HG03342 (cell line): ENCODE measurements at regions not wholly inside any gene's neighbourhood (a gene's known extent, or its start where the extent isn't known, plus 50 kb on each side); places are given as distances from the start of the nearest gene placed in this dataset.
"Not testable (repeated sequence)": the region's sequence is repeated elsewhere in the genome, so short reads cannot be mapped to it uniquely, and the experiment has no call there.

Experiments
- ATAC-seq: cut with Tn5 transposase; IDR thresholded peaks from one replicate; pipeline ENCODE4 v1.9.1; 2021; ENCODE audit warnings: mild to moderate bottlenecking, moderate library complexity; ENCODE audit not compliant: unreplicated experiment

DNA sequence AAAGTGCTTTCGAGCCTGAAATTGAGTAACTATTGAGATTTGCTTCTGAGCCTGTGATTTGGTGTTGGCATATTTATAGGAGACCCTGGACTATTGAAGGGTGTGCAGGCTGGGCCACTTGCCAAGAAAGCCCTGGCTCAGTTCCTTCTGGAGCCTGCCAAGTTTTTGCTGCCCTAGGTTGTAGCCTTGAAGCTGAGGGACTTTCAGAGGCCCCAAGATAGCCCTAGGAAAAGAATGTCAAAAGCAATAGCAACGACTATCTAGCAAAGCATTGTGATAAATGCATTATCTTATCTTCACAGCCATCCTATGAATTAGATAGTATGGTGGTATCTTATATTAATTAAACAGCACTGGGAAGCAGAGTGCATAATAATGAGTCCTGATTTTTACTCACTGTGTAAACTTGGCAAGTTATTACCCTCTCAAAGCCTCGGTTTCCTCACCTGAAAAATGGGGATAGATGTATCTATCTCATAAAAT, 473.7 kb upstream of the PODXL start:
- ATAC-seq = no peak

- ATAC-seq = no peak
These were observed 473.1 kb upstream of the PODXL start for GRCh38 chr7:132029369-132030085.

DNA sequence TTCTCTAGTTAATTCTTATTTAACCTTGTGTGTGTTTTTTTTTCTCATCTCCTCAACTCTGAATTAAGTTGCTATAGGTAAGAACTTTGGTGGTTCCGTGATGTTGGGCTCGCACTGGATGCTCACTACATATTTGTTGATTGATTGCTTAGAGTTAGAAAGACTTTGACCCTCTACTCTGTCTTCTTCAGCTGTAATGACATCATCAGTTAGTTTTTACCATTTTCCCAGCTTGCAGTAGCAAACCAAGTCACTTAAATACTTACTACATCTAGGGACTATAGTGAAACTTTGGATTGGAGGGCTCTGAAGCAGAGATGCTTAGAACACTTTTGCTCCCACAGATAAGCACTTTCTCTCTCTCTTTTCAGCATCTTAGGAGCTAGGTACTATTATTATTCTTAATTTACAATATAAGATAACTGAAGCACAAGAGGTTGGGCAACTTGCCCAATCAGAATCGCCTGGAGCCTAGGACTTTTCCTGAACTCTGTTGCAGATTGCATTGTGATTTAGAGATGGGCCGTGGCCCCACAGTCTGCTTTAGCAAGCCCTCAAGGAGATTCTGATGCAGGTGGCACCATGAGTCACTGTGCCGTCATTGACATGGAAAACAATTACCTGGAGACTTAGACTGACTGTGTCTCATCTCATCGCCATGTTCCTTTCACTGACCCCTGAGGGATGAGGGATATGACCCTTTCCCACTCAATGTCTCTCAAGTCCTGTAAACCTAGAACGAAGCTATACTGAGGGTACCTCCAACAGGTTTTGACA, 471.9 kb upstream of the PODXL start:
- no peak for ATAC-seq

- ATAC-seq = no peak
These were observed 467.9 kb upstream of the PODXL start for GRCh38 chr7:132024290-132024689.

GRCh38 chr7:132023466-132023865, 467.0 kb upstream of the PODXL start:
- ATAC-seq = no peak

- no peak for ATAC-seq
These were observed 465.8 kb upstream of the PODXL start for GRCh38 chr7:132022188-132022587.

- no peak for ATAC-seq
These were observed 463.3 kb upstream of the PODXL start for GRCh38 chr7:132019703-132020102.

- no peak for ATAC-seq
These were observed 453.4 kb upstream of the PODXL start for GRCh38 chr7:132009778-132010177.

- no peak for ATAC-seq
These were observed 448.1 kb upstream of the PODXL start for GRCh38 chr7:132004529-132004928.

GRCh38 chr7:132002343-132002968, 446.0 kb upstream of the PODXL start:
- no peak for ATAC-seq

GRCh38 chr7:132001146-132001545, 444.7 kb upstream of the PODXL start:
- ATAC-seq = no peak

DNA sequence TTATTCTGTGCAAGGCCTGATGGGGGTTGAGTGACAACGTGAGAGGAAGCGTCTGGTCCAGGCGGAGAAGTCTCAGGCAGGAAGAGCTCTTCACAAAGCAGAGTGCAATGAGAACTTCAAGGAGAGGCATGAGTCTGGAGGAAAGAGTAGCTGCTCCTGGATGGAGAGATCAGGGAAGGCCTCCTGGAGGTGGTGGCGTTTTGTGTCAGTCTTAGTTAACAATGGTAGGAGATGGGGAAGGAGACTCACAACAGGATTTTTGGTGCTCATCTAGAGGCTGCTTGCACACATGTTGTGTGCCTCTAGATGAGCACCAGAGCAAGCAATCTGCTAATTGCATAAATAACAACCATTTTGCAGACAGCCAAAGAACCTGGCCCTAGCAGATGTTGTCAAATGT, 442.8 kb upstream of the PODXL start:
- no peak for ATAC-seq

DNA sequence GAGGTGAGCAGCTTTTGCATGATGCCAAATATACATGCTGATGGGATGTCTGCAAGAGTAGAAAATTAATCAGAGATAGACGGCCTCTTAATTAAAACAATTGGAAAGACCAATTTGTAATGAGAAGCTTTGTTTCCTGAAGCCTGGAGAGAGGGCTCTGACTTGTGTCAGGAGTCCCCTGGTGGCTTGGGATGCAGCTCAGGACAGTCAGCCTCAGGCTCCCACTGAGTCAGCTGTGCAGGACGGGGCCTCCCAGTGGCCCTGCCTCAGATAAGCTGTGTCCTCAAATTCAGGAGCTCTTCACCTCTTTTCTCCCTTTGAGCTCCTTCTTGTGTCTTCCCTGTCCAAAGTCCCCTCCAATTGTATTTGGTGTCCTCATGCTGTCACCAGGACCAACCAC, 438.9 kb upstream of the PODXL start:
- ATAC-seq = no peak

GRCh38 chr7:131981069-131981468, 424.6 kb upstream of the PODXL start:
- ATAC-seq = not testable (repeated sequence)

DNA sequence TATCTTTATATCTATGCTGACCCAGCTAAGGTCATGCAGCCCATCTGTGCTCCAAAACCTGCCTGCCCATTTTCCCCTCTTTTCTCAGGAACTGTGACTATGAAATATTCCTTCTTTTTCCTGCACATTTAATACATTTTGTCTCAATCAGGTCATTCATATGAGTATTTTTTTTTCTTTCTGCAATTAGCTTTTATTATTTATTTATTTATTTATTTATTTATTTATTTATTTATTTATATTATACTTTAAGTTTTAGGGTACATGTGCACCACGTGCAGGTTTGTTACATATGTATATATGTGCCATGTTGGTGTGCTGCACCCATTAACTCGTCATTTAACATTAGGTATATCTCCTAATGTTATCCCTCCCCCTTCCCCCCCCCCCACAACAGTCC, 421.7 kb upstream of the PODXL start:
- ATAC-seq = not testable (repeated sequence)

GRCh38 chr7:131976411-131976810, 420.0 kb upstream of the PODXL start:
- ATAC-seq = no peak

DNA sequence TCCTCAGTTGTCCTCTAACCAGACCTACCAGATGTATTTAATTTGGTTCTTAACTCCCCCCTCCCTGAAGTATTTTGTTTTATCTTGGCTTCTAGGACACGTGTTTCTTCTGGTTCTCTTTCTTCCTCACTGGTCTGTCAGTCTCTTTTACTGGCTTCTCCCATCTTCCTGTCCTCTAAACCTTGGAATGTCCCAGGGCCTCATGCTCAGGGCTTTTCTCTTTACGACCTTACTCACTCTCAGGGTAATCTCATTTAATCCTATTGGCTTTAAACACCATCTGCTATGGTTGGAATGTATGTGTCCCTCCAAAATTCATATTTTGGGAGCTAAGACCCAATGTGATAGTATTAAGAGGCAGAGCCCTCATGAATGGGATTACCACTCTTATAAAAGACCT, 418.2 kb upstream of the PODXL start:
- no peak for ATAC-seq

- no peak for ATAC-seq
These were observed 415.8 kb upstream of the PODXL start for GRCh38 chr7:131972251-131972650.

- no peak for ATAC-seq
These were observed 414.2 kb upstream of the PODXL start for GRCh38 chr7:131970602-131971001.

- no peak for ATAC-seq
These were observed 413.1 kb upstream of the PODXL start for GRCh38 chr7:131969560-131969959.

- no peak for ATAC-seq
These were observed 410.8 kb upstream of the PODXL start for GRCh38 chr7:131967216-131967730.

GRCh38 chr7:131964203-131964602, 407.8 kb upstream of the PODXL start:
- no peak for ATAC-seq
